IPS-NIHi7 (cell line): ENCODE measurements at regions not wholly inside any gene's neighbourhood (a gene's known extent, or its start where the extent isn't known, plus 50 kb on each side); places are given as distances from the start of the nearest gene placed in this dataset.

Experiments
- DNase-seq: peaks from one replicate; pipeline ENCODE4 v3.0.0; 2012; ENCODE audit warnings: mixed read lengths; ENCODE audit errors: extremely low spot score

GRCh38 chr20:19807946-19808330 lies 49.9 kb downstream of the RIN2 start:
- DNase-seq: no peak

DNA sequence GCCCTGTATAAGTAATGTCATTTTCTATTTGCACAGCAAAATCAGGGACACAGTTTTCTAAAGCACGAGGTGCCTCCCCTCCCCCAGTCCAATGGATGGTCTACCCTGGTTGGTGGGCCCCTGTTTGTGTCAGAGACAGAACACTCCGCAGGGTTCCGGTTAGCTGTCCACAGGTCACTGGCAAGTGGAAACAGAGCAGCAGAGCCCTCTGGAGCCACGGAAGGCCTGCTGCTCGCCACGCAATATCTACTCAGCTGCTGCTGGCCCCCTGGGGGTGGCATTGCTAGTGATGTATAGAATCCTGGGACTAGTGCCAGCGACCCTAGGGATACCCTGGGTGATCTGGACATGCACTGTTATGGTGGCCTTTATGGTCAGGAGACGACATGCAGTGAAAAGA lies 50.4 kb downstream of the RIN2 start:
- DNase-seq: no peak

- DNase-seq: no peak
Observed at GRCh38 chr20:19809505-19809904, 51.4 kb downstream of the RIN2 start.

- DNase-seq: no peak
Observed at GRCh38 chr20:19811231-19811630, 53.2 kb downstream of the RIN2 start.

DNA sequence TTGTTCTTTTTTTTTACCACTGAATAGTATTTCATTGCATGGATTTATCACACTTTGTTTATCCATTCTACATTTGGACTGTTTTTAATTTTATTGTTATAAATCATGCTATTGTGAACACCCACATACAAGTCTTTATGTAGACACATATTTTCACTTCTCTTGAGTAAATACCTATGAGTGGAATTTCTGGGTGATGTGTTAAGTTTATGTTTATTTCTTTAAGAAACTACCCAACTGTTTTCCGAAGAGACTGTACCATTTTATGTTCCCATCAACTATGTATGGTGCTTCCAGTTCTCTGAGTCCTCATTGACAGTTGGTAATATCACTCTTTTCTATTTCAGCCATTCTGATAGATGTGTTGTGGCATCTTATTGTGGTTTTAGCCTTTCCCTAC lies 54.0 kb downstream of the RIN2 start:
- DNase-seq: no peak

DNA sequence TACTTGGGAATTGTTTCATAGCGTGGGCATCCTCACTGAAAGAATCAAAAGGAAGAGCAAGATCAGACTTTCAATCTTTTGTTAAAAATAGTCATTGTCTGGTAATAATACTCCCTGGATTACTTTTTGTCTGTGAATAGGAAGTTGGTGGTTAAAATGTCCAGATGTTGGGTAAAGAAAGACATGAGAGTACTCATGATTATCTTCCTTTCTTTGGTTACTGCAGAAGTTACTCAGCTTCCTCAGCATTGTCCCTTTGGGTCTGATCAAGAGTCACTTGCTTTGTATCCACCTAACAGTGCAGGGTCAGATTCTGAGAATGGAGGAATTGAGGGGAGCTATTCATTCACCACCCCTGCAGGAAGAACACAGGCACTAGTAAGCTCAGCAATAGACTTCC lies 54.6 kb downstream of the RIN2 start:
- DNase-seq: no peak

- DNase-seq: no peak
Observed at GRCh38 chr20:19813846-19814640, 56.0 kb downstream of the RIN2 start.

DNA sequence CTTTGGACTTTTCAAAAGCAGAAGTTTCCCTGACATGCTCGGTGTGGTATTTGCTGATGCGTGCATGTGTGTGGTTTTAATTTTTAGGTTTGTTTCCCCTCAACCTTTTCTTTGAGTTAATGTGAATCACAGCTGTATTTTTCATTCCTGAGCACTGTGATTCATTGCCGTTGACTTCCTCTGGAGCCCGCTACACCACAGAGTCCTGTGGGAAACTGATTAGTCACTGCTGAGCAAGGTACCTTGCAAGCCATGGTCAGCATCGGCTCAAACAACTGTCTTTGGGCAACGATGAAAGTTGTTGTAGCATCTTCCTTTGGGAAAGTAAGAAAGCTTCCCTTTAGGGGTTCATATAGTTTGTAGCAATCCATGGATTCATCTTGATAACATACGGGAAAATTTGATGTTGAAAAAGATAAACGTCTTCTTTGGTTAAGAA lies 57.5 kb downstream of the RIN2 start:
- peak; percentile 49 for DNase-seq

GRCh38 chr20:19816386-19816785 lies 58.3 kb downstream of the RIN2 start:
- DNase-seq: no peak

DNA sequence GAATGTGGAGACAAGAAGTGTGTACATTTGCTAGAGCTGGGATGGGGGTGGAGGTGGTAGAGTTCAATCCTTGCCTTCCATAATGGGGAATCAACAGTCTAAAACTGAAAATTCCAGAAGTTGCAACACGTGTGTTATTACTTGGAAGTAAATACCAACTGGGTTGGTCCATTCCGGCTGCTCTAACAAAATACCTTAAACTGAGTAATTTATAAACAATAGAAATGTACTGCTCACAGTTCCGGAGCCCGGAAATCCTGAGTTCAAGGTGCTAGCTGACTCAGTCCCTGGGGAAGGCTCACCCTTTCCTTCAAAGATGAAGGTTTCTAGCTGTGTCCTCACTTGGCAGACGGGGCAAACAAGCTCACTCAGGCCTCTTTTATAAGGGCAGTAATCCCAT lies 59.0 kb downstream of the RIN2 start:
- DNase-seq: no peak

GRCh38 chr20:19819149-19819548 lies 61.1 kb downstream of the RIN2 start:
- DNase-seq: no peak

- no peak for DNase-seq
Observed at GRCh38 chr20:19820555-19821211, 62.6 kb downstream of the RIN2 start.

DNA sequence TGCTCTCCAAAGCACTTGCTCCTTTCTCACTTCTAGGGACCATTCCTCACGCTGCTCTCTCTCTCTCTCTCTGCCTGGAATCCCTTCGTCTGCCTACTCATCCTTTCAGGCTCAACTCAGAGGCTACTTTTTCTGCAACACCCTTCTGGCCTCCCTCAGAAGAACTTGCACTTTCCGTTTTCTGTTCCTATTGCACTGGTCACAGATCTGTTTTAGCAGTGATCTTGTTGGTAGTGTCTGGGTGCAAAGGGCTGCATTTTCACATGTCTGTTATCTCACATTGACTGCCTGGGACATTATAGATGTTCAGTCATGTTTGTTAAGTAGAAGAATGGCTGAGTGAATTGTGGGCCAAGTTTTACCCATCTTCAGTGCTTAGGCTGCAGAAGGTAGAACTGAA lies 63.5 kb downstream of the RIN2 start:
- DNase-seq: no peak

GRCh38 chr20:19823216-19823615 lies 65.2 kb downstream of the RIN2 start:
- DNase-seq: no peak

DNA sequence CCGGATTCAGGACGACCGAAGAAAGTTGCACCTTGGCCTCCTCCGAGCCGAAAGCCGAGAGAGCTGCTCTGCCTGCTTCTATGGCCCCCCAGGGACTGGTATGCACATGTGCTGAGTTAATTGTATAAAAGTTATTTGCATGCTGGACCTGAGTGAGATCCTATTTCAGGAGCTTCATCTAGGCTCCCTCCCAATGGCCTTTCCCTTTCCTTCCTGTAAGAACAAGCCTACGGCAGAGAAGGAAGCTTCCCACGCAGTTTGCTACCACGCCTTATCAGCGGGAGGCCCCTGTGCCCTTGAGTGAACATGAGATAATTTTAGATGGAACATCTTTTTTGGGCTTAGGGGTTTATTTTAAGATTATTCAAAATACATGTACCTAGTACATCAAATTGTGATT lies 65.9 kb downstream of the RIN2 start:
- no peak for DNase-seq

DNA sequence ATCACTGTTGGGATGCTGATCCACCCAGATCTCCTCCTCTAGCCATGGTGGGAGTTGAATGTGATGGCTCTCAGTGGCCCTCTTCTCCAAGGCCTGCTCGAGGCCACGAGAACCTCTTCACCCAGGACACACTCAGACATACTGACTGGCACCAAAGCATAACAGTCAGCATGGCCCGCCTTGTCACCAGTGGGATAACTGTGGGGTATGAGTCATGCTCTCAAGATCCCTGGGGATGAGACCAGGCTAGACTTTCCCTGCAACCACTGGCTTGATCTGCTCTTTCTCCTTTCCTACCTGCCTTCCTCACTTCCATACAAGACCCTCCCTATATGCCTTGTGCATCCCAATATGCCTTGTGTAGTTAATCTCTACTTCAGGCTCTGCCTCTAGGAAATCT lies 66.8 kb downstream of the RIN2 start:
- DNase-seq: no peak

GRCh38 chr20:19826179-19826914 lies 68.3 kb downstream of the RIN2 start:
- DNase-seq: no peak

- no peak for DNase-seq
Observed at GRCh38 chr20:19827818-19828217, 69.8 kb downstream of the RIN2 start.

GRCh38 chr20:19828232-19828631 lies 70.2 kb downstream of the RIN2 start:
- no peak for DNase-seq

DNA sequence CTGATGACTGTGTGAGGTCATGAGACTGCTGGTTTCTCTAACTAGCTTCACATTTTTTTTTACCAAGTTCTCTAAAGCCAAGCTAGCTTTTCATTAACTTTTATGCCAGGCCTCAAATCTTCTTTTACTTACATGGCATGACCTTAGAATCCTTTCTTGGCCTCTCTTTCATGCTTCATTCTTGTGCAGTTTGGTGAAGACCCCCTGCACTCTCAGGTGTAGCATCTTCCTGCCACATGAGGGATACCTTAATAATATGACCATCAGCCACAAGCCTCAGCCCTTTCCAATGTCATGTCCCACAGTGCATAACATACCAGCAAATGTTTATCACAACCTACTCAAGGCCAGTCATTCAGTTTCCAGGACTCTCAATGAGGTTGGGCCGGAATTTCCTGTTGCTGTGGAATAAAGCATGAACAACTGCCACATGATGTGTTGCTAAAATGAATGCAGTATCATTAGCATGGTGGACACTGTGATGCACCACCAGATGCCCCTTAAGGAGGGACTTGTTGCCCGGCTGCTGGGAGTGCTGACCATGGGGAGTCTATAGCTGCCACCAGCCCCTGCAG lies 72.2 kb downstream of the RIN2 start:
- DNase-seq: no peak

DNA sequence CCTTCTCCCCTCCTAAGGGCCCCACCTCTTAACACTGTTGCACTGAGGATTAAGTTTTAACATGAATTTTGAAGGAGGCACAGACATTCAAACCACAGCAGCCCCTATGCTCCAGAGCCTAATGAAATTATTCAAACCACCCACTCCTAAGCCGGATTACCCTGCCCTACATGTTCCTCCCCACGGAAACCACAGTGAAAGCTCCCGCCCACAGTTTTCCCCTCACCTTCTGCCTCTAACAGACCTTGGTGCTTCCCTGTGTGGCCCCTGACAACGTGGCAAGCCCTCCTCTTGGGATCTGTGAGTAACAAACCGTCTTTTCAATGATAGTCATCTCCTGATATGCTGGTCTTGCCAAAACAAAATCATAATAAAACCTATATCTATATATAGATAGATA lies 74.8 kb downstream of the RIN2 start:
- no peak for DNase-seq

DNA sequence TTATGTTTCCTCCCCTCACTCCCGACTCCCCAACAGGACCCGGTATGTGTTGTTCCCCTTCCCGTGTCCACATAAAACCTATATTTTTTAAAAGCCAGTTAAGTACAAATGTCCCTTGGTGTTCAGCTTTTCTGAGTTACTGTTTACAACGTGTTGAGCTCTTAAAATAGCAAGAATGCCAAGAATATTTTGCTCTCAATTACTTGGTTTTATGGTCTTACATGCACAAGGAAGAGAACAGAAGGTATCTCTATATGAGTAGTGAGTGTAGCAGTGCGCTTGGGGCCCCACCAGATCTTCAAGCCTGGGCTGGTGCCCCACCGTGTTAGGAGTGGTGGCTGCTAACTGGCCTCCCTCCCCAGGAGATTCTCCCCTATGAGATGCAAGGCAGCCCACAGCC lies 75.3 kb downstream of the RIN2 start:
- no peak for DNase-seq

DNA sequence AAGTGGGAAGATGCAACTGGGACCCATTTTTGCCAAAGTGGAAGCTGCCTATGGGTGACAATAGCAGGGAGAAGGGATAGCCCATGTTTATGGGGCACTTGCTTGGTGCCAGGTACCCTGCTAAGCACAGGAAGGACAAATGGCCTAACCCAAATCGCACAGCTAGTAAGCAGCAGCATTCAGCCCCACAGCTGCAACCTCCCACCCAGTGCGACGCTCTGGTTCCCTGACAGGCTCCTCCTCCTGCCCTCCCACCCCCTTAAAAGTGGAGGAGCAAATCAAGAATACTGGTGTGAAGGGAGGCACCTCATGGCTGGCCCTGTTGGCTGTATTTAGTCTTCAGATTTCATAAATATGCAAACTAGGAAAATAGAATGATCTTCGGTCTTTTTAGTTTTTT lies 76.2 kb downstream of the RIN2 start:
- no peak for DNase-seq
